Upper lobe of left lung (tissue), 4 donors: ENCODE measurements at regions not wholly inside any gene's neighbourhood (a gene's known extent, or its start where the extent isn't known, plus 50 kb on each side); places are given as distances from the start of the nearest gene placed in this dataset.

Source experiments
- CTCF ChIP-seq, 6 experiments: fragments of 450-650 bp in 4 of 6; fragments of 200-600 bp in 2 of 6; sonication (generic) in 2 of 6; IDR thresholded peaks; one replicate each; pipeline ENCODE4 v1.5.1; 2016 to 2019; ENCODE audit warnings: antibody characterized with exemption in 6 of 6
- POLR2AphosphoS5 ChIP-seq, 2 donors: sonication (generic); formaldehyde crosslinking; IDR thresholded peaks; one replicate each; pipeline ENCODE4 v1.5.1; 2017; ENCODE audit warnings: antibody characterized with exemption in 2 of 2

- TF ChIP-seq POLR2AphosphoS5 (IDR thresholded peaks at IDR 0.05) (no peak), CTCF (IDR thresholded peaks at IDR 0.05) (no peak)
These were observed 436.6 kb downstream of the IRS1 start for GRCh38 chr2:226362980-226363379.
